ENCODE measurements at regions not wholly inside any gene's neighbourhood (a gene's known extent, or its start where the extent isn't known, plus 50 kb on each side); places are given as distances from the start of the nearest gene placed in this dataset.

GRCh38 chrX:13219991-13220764, 99.7 kb downstream of the ATXN3L start:
- no peak for TF ChIP-seq POLR2A (IDR thresholded peaks at IDR 0.05)
- no peak for TF ChIP-seq CTCF (IDR thresholded peaks at IDR 0.05)
